ENCODE measurements at regions not wholly inside any gene's neighbourhood (a gene's known extent, or its start where the extent isn't known, plus 50 kb on each side); places are given as distances from the start of the nearest gene placed in this dataset.

GRCh38 chr7:25906003-25906402 lies 246.0 kb upstream of the NFE2L3 start:
- intact Hi-C loops (cut with micrococcal nuclease; ENCODE audit: unreplicated experiment): no loop called here
- H3K9me3 ChIP-seq (ENCODE audit: low read depth, low read length, poor library complexity, severe bottlenecking): no peaks in the 10 kb centered on the region
- POLR2A ChIA-PET (ENCODE audit: low non-redundant PET): no interaction called here
- DNase-seq (ENCODE audit: low spot score): no peak
- BruUV-seq (replicated peaks): no TSS peak
- H3K36me3 ChIP-seq (ENCODE audit: insufficient read depth, low read length, poor library complexity, severe bottlenecking): no peaks in the 10 kb centered on the region
- H3K4me3 ChIP-seq (ENCODE audit: low read depth, low read length, poor library complexity, severe bottlenecking): no peak overlapping the region
- no peak for TF ChIP-seq EZH2 (IDR thresholded peaks at IDR 0.05; ENCODE audit: borderline replicate concordance, low read depth, low read length, poor library complexity, severe bottlenecking)
- TF ChIP-seq, protein P1, sequence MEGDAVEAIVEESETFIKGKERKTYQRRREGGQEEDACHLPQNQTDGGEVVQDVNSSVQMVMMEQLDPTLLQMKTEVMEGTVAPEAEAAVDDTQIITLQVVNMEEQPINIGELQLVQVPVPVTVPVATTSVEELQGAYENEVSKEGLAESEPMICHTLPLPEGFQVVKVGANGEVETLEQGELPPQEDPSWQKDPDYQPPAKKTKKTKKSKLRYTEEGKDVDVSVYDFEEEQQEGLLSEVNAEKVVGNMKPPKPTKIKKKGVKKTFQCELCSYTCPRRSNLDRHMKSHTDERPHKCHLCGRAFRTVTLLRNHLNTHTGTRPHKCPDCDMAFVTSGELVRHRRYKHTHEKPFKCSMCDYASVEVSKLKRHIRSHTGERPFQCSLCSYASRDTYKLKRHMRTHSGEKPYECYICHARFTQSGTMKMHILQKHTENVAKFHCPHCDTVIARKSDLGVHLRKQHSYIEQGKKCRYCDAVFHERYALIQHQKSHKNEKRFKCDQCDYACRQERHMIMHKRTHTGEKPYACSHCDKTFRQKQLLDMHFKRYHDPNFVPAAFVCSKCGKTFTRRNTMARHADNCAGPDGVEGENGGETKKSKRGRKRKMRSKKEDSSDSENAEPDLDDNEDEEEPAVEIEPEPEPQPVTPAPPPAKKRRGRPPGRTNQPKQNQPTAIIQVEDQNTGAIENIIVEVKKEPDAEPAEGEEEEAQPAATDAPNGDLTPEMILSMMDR (conservative IDR thresholded peaks at IDR 0.05; ENCODE audit: low read depth, low read length): no peak
- H3K27me3 ChIP-seq (replicated peaks; ENCODE audit: insufficient read depth, low read depth, low read length, poor library complexity): no peaks in the 10 kb centered on the region
- no peak overlapping the region for H3K27ac ChIP-seq (ENCODE audit: low read depth, low read length, poor library complexity, severe bottlenecking)
- H3K4me1 ChIP-seq (ENCODE audit: insufficient read depth, low read length, poor library complexity, severe bottlenecking): no peaks in the 10 kb centered on the region
- CTCF ChIA-PET: no interaction called here

GRCh38 chr7:25906760-25907159 lies 245.2 kb upstream of the NFE2L3 start:
- Histone ChIP-seq H3K36me3 (ENCODE audit: insufficient read depth, low read length, poor library complexity, severe bottlenecking) (no peaks in the 10 kb centered on the region), H3K27ac (ENCODE audit: low read depth, low read length, poor library complexity, severe bottlenecking) (no peak overlapping the region), H3K9me3 (ENCODE audit: low read depth, low read length, poor library complexity, severe bottlenecking) (no peaks in the 10 kb centered on the region), H3K4me1 (ENCODE audit: insufficient read depth, low read length, poor library complexity, severe bottlenecking) (no peaks in the 10 kb centered on the region), H3K4me3 (ENCODE audit: low read depth, low read length, poor library complexity, severe bottlenecking) (no peak overlapping the region), H3K27me3 (replicated peaks; ENCODE audit: insufficient read depth, low read depth, low read length, poor library complexity) (no peaks in the 10 kb centered on the region)
- intact Hi-C loops (cut with micrococcal nuclease; ENCODE audit: unreplicated experiment): no loop called here
- no TSS peak for BruUV-seq (replicated peaks)
- CTCF ChIA-PET: no interaction called here
- no peak for DNase-seq (ENCODE audit: low spot score)
- TF ChIP-seq EZH2 (IDR thresholded peaks at IDR 0.05; ENCODE audit: borderline replicate concordance, low read depth, low read length, poor library complexity, severe bottlenecking): no peak
- TF ChIP-seq, protein P1 (conservative IDR thresholded peaks at IDR 0.05; ENCODE audit: low read depth, low read length): no peak
- POLR2A ChIA-PET (ENCODE audit: low non-redundant PET): no interaction called here

DNA sequence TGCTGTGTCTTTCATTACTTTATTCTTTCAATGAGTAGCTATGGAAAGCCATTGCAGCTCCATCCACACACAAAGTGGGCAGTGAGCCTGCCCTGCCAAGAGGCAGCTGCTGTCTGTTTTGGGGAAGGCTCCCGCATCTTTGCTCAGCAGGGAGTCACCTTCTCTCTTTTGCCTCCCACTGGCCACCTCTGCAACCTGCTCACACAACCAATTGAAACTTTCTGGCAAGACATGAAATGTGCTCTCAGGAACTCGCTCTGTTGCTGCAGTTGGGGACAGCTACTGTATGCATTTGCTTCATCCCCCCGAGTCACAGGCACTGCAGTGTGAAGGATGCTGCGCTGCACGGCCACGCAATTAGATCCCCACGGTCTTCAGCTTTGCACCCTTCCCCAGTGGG lies 244.8 kb upstream of the NFE2L3 start:
- TF ChIP-seq, protein P1 (conservative IDR thresholded peaks at IDR 0.05; ENCODE audit: low read depth, low read length): no peak
- TF ChIP-seq EZH2 (IDR thresholded peaks at IDR 0.05; ENCODE audit: borderline replicate concordance, low read depth, low read length, poor library complexity, severe bottlenecking): no peak
- Histone ChIP-seq H3K4me1 (ENCODE audit: insufficient read depth, low read length, poor library complexity, severe bottlenecking) (no peaks in the 10 kb centered on the region), H3K36me3 (ENCODE audit: insufficient read depth, low read length, poor library complexity, severe bottlenecking) (no peaks in the 10 kb centered on the region), H3K4me3 (ENCODE audit: low read depth, low read length, poor library complexity, severe bottlenecking) (no peak overlapping the region), H3K9me3 (ENCODE audit: low read depth, low read length, poor library complexity, severe bottlenecking) (no peaks in the 10 kb centered on the region), H3K27me3 (replicated peaks; ENCODE audit: insufficient read depth, low read depth, low read length, poor library complexity) (no peaks in the 10 kb centered on the region), H3K27ac (ENCODE audit: low read depth, low read length, poor library complexity, severe bottlenecking) (no peak overlapping the region)
- no peak for DNase-seq (ENCODE audit: low spot score)
- intact Hi-C loops (cut with micrococcal nuclease; ENCODE audit: unreplicated experiment): no loop called here
- POLR2A ChIA-PET (ENCODE audit: low non-redundant PET): no interaction called here
- CTCF ChIA-PET: no interaction called here
- no TSS peak for BruUV-seq (replicated peaks)
